ENCODE measurements at regions not wholly inside any gene's neighbourhood (a gene's known extent, or its start where the extent isn't known, plus 50 kb on each side); places are given as distances from the start of the nearest gene placed in this dataset.

- TF ChIP-seq CTCF (IDR thresholded peaks at IDR 0.05) (no peak), POLR2A (IDR thresholded peaks at IDR 0.05) (no peak), POLR2AphosphoS5 (IDR thresholded peaks at IDR 0.05) (peak in 2 of 3 donors; percentile 65 to 71), EP300 (IDR thresholded peaks at IDR 0.05) (no peak)
These were observed 64.4 kb upstream of the FUT8 start for GRCh38 chr14:65348137-65348536.
